ENCODE measurements at regions not wholly inside any gene's neighbourhood (a gene's known extent, or its start where the extent isn't known, plus 50 kb on each side); places are given as distances from the start of the nearest gene placed in this dataset.

GRCh38 chr5:148913493-148913892 lies 87.1 kb downstream of the ADRB2 start:
- DNase-seq, result no peak

GRCh38 chr5:148913985-148914431 lies 87.6 kb downstream of the ADRB2 start:
- DNase-seq, result peak; percentile 38 to 41

- DNase-seq, result no peak
Measured at GRCh38 chr5:148915224-148915817, 88.9 kb downstream of the ADRB2 start.

GRCh38 chr5:148920646-148921288 lies 94.4 kb downstream of the ADRB2 start:
- no peak for DNase-seq

GRCh38 chr5:148921350-148921749 lies 94.9 kb downstream of the ADRB2 start:
- DNase-seq, result no peak

GRCh38 chr5:148922606-148923005 lies 96.2 kb downstream of the ADRB2 start:
- no peak for DNase-seq

GRCh38 chr5:148923023-148923422 lies 96.6 kb downstream of the ADRB2 start:
- no peak for DNase-seq

- no peak for DNase-seq
Measured at GRCh38 chr5:148924817-148925216, 98.4 kb downstream of the ADRB2 start.

- no peak for DNase-seq
Measured at GRCh38 chr5:148926207-148926606, 99.8 kb downstream of the ADRB2 start.

- no peak for DNase-seq
Measured at GRCh38 chr5:148927307-148927946, 101.0 kb downstream of the ADRB2 start.

GRCh38 chr5:148928141-148928540 lies 101.7 kb downstream of the ADRB2 start:
- DNase-seq, result no peak

- no peak for DNase-seq
Measured at GRCh38 chr5:148931453-148932057, 105.1 kb downstream of the ADRB2 start.

GRCh38 chr5:148932355-148932935 lies 106.0 kb downstream of the ADRB2 start:
- DNase-seq, result no peak

- no peak for DNase-seq
Measured at GRCh38 chr5:148933903-148934432, 107.6 kb downstream of the ADRB2 start.

- no peak for DNase-seq
Measured at GRCh38 chr5:148934895-148935400, 108.5 kb downstream of the ADRB2 start.

- no peak for DNase-seq
Measured at GRCh38 chr5:148937239-148937638, 110.8 kb downstream of the ADRB2 start.

- no peak for DNase-seq
Measured at GRCh38 chr5:148937830-148938521, 111.6 kb downstream of the ADRB2 start.

GRCh38 chr5:148938522-148938882 lies 112.1 kb downstream of the ADRB2 start:
- no peak for DNase-seq

- DNase-seq, result no peak
Measured at GRCh38 chr5:148939676-148940075, 113.3 kb downstream of the ADRB2 start.

- DNase-seq, result no peak
Measured at GRCh38 chr5:148941810-148942209, 115.4 kb downstream of the ADRB2 start.

GRCh38 chr5:148949841-148950470 lies 112.9 kb downstream of the SH3TC2 start:
- DNase-seq, result no peak
